ENCODE measurements at regions not wholly inside any gene's neighbourhood (a gene's known extent, or its start where the extent isn't known, plus 50 kb on each side); places are given as distances from the start of the nearest gene placed in this dataset.
"Not testable (repeated sequence)": the region's sequence is repeated elsewhere in the genome, so short reads cannot be mapped to it uniquely, and the experiment has no call there.

DNA sequence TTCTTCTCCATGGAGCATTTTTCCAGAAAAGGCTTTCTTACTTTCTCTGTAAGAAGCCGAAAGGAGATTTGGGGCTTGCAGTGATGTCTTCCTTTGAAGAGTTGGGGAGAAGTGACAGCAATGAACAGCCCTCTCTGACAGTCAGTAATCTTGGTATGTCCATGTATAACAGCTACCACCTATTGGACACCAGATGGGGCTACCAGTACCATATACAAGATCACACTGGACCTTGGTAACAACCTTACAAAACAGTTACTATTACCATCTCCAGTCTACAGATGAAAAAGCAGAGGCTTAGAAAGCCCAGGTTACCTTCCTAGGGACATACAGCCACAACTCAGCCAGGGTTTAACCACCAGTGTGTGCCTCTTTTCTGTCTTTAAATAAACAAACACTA, 272.7 kb upstream of the TRPC7 start:
- ChIA-PET POLR2A (no interaction called here), CTCF (no interaction called here)

DNA sequence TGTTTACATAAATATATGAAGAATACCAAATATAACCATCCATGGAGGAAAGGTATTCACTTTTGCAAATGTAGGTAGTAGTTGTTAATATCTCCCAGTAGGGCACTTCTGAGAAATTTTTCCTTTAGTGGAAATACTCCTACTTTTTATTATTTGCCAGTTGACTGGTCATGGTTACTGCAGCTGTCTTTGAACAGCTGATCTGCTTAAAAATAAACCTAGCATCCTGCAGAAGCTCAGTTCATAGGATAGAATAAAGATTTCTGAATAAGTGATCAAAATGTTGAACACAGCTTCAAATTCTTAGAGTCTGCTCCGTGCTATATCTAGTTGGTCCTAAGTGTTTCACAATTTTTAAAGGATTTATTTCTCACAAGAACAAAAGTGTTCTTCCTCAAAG, 270.7 kb upstream of the TRPC7 start:
- ChIA-PET POLR2A (no interaction called here), CTCF (no interaction called here)

DNA sequence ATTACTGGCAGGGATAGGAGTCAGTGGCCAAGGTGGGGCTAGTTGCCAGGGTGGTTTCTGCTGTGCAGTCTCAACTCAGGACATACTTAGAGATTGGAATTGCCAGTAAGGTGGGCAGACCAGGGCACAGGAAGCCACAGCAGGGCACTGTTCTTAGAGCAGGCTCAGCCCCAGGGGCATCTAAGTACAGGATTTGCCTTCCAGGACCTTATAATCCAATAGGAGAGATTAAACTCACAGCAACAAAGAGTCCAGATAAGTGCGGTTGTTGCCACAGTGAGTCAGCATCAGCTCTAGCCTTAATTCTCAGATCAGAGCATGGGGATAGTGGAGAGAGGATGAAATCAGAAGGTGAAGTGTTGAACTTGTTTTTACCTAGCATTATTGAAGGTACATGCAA, 265.8 kb upstream of the TRPC7 start:
- ChIA-PET CTCF (no interaction called here), POLR2A (no interaction called here)

DNA sequence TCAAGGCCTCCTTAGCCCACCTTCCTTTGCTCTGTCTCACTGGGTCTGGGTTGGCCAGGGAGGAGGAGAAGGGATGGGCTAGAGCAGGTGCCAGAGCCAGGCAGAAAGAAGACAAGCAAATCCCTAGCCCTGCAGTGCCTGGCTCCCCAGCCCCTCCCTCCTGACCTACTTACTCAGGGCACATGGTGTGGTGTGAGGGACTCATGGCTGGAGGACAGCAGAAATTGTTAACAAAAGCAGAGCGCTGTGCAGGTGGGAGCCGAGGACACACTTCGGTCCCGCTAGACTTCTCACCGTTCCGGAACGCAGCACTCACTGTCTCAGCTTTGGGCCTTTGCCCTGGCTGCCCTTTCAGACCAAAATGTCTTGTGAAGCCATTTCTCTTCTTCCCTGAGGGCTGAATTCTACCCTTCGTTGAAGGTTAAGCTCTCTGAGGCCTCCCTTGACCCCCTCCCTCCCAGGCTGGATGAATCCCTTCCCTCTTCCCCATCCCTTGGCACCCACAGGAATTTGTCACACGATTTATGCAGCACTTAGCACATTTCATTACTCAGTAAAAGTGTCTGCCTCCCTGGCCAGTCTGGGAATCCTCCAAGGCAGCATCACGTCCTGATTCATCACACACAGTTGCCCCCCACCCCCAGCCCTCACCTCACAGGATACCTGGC, 263.9 kb upstream of the TRPC7 start:
- ChIA-PET CTCF (no interaction called here), POLR2A (no interaction called here)

DNA sequence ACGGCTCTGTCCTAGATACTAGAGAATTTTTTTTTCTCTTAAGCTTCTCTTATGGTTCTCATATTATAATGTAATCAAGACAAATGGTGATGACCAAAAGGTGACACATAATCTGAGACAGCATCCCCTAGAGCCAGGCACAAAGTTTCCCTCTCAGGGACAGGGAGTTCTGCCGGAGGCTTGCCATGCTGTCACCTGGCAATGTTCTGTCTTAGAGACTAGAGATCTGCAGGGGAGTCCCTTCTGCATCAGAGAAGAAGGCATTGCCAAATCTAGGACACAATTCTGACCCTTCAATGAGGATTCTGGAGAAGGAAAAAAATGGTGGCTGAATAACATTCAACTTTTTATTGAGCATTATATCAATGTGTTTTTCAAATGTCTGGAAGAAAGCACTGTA, 261.2 kb upstream of the TRPC7 start:
- ChIA-PET POLR2A (no interaction called here), CTCF (no interaction called here)

DNA sequence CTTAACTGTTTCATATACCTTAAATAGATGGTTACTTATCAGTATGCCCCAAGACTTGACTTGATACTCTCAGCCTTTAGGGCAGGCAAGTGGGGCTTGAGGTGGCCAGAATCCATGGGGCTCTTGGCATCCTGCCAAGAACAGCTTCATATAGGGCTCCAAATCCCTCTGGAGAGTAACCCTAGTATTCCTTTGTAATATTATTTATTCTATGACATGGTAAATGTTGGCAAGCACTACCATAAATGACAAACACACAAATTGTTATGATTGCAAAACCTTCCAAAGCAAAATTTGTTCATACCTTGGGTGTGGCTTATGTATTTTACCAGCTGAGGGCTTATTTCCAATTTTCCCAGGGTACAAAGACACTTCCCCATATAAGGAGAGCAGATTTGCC, 257.4 kb upstream of the TRPC7 start:
- ChIA-PET POLR2A (no interaction called here), CTCF (no interaction called here)

DNA sequence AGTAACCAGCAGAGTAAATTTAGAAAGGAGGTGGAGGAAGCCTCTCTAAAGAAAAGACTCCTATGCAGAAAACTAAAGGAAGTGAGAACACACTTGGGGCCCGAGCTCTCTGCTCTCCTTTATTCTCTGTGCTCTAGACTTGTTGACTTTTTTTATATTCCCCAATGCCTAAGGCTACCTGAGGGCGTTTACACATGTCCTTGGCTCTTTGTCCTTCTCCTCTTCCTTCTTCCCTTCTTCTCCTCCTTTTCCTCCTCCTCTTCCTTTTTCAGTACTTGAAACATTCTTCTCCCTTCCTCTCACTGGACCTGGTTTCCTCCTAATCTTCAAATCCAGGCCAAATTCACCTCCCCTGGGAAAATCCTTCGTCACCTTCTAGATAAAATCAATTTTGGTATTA, 256.4 kb upstream of the TRPC7 start:
- CTCF ChIA-PET, result no interaction called here
- POLR2A ChIA-PET, result no interaction called here

DNA sequence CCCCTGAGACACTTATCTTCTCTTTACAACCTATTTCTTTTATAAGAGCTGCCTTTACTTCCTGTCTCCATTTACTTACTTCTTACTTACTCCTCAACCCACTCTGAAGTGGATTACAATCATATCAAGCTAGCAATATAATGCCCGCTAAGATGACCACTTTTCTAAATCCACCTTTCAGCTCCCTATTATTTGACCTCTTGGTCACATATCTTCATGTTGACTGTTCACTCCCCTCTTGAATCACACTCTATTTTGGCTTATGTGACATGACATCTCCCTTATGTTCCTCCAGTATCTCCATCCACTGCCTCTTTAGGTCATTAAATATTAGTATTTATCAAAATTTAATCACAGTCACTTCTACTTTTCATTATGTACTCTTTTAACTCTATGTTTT, 255.3 kb upstream of the TRPC7 start:
- CTCF ChIA-PET, result no interaction called here
- POLR2A ChIA-PET, result no interaction called here

DNA sequence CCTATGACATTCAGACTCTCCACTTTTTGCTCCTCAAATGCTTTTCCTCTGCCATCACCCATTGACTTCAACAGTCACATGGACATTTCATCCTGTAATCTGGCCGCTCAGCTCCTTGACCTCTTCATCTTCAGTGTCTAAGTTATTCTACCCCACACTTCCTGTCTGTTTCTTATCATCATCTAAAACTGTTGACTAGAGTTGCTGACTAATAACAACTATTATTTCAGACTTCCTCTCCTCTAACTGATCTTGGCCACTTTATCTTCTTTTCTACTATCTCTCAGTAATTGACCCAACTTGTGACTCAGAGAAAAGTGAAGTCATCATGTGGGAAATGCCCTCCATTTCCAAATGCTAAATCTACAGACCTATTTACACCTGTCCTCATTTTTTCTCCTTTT, 254.7 kb upstream of the TRPC7 start:
- ChIA-PET CTCF (no interaction called here), POLR2A (no interaction called here)

DNA sequence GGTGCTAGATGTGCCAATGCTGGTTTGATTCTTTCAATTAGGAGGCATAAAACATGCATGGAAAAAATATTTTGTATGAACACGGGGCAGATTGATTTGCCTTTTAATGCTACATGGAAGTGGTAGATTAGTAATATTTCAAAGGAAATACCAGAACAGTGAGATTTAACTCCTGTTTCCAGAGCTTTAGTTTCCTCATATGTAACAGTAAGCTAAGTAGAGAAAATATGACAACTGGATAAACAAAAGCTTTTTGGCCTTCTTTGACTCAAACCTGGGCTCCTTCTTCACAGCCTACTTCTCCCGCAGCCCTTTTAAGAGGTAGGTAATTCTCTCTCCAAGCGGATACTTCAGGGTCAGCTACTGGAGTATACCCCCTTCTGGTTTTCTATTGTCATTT, 254.2 kb upstream of the TRPC7 start:
- POLR2A ChIA-PET, result no interaction called here
- CTCF ChIA-PET, result no interaction called here

DNA sequence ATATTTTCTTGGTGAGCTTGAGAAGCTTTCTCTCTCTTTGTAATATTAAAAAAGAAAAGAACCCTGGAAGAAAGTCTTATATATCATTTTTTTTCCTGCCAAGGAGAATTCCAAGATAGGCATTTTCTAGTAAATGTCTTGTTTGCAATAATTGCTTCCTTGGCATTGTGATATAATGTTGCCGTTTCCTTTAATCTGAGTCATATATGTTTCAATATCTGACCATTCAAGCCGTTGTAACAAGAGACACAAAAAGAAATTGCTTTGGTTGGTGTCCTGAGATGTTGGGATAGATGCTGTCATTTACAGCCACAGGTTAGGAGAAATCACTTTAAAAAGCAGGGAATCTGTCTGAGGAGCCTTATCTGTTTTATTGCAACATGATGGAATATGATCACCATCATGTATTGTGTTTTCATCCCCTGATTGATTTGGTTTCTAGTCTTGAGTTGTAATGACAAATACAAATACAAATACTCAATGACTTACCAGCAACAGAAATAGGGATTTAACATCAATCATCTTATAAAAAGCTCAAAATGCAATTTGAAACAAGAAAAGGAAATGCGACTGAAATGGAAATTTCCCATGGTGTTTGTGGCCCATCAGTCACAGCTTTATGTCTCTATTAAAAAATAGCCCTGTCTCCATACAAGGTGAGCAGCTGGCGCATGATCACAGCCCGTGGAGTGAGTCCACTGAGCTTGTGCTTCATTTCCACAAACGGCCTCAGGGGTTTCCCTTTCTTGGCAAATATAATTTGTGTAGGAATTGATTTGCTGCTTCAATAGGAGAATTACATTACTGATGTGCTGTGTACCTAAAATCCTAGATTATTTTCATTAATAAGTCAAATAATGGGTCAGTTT, 250.1 kb upstream of the TRPC7 start:
- ChIA-PET POLR2A (no interaction called here), CTCF (no interaction called here)

DNA sequence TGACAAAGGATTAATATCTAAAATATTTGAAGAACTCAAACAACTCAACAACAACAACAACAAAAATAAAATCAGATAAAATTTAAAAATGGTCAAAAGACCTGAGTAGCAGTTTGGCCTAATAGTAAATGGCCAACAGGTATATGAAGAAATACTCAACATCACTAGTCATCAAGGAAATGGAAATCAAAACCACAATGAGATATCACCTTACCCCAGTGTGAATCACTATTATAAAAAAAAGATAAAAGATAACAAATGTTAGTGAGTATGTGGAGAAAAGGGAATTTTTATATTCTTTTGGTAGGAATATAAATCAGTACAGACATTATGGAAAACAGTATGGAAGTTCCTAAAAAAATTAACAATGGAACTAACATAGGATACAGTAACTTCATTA, 247.9 kb upstream of the TRPC7 start:
- ChIA-PET POLR2A (no interaction called here), CTCF (no interaction called here)

DNA sequence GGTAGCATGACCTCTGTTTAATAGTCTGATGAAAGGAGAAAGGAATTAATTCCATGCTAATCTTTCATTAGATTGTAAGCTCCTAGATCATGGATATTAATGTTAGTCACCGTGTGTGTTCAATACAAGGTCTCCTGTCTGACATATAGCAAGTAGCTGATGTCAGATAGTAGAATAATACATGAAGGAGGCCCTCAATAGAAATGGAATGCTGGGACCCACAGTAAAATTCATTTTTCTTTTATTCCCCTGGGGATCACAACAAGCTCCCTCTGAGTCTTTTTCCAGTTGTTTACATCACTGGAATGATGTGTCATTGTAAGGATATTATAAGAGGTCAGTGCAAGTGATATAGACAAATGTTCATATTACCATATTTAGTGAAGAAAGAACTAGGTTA, 240.3 kb upstream of the TRPC7 start:
- ChIA-PET CTCF (no interaction called here), POLR2A (no interaction called here)

DNA sequence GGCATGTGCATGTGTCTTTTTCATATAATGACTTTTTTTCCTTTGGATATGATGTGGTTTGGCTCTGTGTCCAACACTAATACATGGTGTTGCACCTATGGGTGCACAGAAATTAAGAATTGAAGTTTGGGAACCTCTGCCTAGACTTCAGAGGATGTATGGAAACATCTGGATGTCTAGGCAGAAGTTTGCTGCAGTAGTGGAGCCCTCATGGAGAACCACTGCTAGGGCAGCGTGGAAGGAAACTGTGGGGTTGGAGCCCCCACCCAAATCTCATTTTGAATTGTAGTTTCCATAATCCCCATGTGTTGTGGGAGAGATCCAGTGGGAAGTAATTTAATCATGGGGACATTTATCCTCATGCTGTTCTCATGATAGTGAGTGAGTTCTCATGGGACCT, 235.0 kb upstream of the TRPC7 start:
- CTCF ChIA-PET, result no interaction called here

DNA sequence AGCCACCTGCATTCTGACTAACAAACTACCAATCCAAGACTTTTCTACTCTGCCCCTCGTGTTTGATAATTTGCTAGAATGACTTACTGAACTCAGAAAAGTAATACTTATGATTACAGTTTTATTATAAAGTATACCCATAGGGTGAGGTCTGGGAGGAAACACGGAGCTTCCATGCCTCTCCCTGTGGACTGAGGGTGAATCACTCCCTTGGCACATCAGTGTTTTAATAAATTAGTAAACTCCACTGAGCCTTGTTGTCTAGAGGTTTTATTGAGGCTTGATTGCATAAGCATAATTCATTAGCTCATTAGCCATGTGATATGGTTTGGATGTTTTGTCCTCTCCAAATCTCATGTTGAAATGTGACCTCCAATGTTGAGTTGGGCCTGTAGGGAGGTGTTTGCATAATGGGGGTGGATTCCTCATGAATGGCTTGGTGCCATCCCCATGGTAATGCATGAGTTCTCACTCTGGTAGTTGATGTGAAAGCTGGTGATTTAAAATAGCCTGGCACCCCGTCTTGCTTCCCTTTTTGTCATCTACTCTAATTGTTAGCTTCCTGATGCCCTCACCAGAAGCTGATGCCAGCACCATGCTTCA, 233.6 kb upstream of the TRPC7 start:
- ChIA-PET POLR2A (no interaction called here), CTCF (no interaction called here)

More for the DNA sequence above, 235.0 kb upstream of the TRPC7 start:
- POLR2A ChIA-PET, result no interaction called here

DNA sequence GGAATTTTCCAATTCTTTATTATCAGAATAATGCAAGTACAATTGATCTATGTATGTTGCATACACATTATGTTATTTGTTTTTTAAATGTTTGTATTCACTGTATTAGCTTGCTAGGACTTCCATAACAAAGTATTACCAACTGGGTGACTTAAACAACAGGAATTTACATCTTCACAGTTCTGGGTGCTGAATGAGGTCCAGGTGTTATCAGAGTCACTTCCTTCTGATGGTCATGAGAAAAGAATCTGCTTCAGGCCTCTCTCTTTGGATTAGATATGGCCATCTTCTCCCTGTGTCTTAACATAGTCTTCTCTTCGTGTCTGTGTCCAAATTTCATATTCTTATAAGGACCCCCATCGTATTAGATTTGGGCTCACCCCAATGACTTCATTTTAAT, 229.1 kb upstream of the TRPC7 start:
- POLR2A ChIA-PET, result no interaction called here
- CTCF ChIA-PET, result no interaction called here

DNA sequence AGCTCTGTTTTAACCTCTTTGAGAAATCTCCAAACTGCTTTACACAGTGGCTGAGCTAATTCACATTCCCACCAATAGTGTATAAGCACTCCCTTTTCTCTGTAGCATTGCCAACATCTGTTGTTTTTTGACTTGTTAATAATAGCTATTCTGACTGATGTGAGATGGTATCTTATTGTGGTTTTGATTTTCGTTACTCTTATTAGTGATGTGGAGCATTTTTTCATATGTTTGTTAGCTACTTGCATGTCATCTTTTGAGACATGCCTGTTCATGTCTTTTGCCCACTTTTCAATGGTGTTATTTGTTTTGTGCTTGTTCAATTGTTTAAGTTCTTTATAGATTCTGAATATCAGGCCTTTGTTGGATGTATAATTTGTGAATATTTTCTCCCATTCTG, 225.2 kb upstream of the TRPC7 start:
- CTCF ChIA-PET, result no interaction called here

DNA sequence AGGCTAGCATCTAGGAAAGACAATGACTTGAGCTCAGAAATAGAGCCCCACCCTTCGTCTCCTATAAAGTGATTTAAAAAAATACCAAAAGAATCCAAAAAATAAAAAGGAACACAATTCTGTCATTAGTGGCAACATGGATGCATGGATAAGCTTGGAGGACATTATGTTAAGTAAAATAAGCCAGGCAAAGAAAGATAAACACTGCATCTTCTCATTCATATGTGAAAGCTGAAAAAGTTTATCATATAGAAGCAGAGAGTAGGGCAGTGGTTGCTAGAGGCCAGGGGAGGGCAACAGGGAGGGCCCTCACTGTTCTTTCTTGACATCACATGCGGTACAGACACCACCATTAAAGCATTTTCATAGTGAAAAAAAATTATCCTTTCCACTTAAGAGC, 220.9 kb upstream of the TRPC7 start:
- ChIA-PET POLR2A (no interaction called here), CTCF (no interaction called here)

More for the DNA sequence above, 225.2 kb upstream of the TRPC7 start:
- POLR2A ChIA-PET, result interaction anchor here (0.6 kb wide), 1 partner anchor 980 kb away, joined by 7 read pairs; no protein-coding TSS in a partner anchor

DNA sequence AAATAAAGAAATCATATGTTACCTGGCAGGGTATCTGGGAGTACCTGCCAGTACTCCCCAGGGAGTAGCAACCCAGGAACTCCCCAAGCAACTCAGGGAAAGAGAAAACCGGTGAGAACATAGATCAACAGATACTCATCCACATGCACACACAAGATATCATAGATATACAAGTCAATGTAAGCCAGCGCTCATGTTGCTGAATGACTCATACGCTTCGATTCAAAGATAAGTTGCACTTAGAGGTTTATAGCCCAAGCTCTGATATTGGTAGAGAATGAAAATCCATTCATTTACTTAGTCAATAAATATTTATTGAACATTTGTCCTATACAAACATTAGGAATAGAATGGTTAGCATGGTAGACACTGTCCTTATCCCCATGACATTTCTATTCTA, 219.1 kb upstream of the TRPC7 start:
- ChIA-PET POLR2A (no interaction called here), CTCF (no interaction called here)

DNA sequence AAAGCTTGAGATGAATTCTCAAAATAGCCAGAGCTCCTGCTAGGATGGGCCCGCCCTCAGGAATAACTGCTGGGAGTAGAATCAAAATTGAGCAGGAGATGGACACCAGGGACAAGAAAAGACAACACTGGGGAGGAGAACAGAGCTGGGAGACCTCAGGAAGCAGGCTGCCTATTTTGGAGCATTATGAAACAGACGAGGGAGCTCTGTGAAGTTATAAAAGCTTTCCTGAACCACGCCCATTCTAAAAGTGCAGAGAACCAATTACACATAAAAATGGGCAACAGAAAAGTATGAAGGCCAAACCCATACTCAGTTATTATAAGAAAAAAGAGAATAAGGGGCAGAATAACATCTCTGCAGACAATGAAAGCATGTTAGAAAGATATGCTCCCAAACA, 213.9 kb upstream of the TRPC7 start:
- ChIA-PET CTCF (no interaction called here), POLR2A (no interaction called here)

DNA sequence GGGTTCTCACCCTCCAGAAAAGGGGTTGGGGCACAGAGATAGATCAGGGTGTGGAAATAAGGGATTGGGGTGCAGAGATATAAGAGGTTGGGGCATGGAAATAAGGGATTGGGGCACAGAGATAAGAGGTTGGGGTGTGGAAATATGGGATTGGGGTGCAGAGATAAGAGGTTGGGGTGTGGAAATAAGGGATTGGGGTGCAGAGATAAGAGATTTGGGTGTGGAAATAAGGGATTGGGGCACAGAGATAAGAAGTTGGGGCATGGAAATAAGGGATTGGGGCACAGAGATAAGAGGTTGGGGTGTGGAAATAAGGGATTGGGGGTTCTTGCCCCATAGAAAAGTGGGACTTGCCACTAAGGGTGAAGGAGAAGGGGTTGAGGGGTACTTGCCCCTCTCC, 204.5 kb upstream of the TRPC7 start:
- POLR2A ChIA-PET, CTCF ChIA-PET: not testable (repeated sequence)

DNA sequence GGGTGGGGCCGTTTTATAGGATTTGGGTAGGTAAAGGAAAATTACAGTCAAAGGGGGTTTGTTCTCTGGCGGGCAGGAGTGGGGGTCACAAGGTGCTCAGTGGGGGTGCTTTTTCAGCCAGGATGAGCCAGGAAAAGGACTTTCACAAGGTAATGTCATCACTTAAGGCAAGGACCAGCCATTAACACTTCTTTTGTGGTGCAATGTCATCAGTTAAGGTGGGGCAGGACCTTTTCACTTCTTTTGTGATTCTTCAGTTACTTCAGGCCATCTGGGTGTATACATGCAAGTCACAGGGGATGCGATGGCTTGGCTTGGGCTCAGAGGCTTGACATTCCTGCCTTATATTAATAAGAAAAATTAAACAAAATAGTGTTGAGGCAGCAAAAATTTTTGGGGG, 200.1 kb upstream of the TRPC7 start:
- POLR2A ChIA-PET, CTCF ChIA-PET: not testable (repeated sequence)
